ENCODE measurements at regions not wholly inside any gene's neighbourhood (a gene's known extent, or its start where the extent isn't known, plus 50 kb on each side); places are given as distances from the start of the nearest gene placed in this dataset.

DNA sequence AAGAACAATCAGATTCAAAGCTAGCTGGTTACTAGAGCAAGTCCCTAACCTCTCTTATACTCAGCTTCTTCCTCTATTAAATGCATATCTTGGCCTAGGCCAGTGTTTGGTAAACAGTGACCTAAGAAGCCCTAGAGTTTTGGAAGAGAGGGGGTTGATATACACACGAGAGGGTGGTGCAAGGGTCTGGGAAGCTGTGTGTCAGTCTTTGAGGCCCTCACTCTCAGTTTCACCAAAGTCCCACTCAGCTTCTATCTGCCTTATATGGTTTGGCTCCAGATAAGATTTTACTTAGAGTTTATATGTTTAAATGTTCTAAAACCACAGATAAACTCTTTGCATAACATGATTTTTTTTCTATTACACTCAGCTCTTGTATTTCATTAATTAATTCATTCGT lies 526.1 kb upstream of the BTBD3 start:
- no peak overlapping the region for H3K4me3 ChIP-seq (ENCODE audit: low read length in 2 of 2)
- H3K27me3 ChIP-seq (ENCODE audit: control insufficient read depth in 2 of 2, insufficient read depth in 2 of 2, low read length in 2 of 2), result no peaks in the 10 kb centered on the region
- no peaks in the 10 kb centered on the region for H3K9me3 ChIP-seq (ENCODE audit: control insufficient read depth in 2 of 2, low read length in 2 of 2)
- H3K36me3 ChIP-seq (ENCODE audit: control insufficient read depth in 2 of 2, insufficient read depth in 2 of 2, low read length in 2 of 2), result no peaks in the 10 kb centered on the region
- no peak overlapping the region for H3K9ac ChIP-seq (ENCODE audit: low read depth in 1 of 2, low read length in 2 of 2)
- H3K27ac ChIP-seq (ENCODE audit: low read depth in 2 of 2, low read length in 2 of 2), result no peak overlapping the region
- H3K4me1 ChIP-seq (ENCODE audit: control insufficient read depth in 2 of 2, insufficient read depth in 2 of 2, low read length in 2 of 2), result no peaks in the 10 kb centered on the region

DNA sequence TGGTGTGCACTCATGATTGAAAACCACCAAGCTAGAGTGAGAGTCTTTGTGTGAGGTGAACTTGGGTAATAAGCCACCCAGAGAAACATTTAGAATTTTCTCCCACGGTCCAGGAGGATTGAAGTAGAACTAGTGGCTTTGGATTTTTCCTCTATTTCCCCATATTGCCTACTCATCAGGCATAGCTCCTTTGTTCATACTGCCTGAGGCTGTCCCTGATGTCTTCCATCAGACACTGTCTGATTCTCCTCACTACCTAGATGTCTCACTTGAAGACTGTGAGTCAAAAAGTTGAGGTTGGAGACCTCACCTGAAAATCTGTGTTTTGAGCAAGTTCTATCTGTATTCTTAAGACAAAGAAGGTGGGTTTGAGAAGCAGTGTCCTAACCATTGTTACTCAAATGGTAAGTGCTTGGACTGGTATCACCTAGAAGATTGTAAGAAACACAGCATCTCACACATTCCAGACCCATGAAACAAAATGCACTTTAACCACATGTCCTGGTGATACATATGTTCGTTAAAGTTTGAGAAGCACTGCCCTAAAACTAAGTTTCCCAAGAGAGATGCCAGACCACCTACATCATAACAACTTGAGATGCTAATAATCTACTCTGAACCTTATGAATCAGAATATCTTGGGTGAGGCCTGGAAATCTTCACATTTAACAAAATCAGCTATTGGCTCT lies 523.4 kb upstream of the BTBD3 start:
- Histone ChIP-seq H3K9ac (ENCODE audit: low read depth in 1 of 2, low read length in 2 of 2) (no peak overlapping the region), H3K36me3 (ENCODE audit: control insufficient read depth in 2 of 2, insufficient read depth in 2 of 2, low read length in 2 of 2) (no peaks in the 10 kb centered on the region), H3K9me3 (ENCODE audit: control insufficient read depth in 2 of 2, low read length in 2 of 2) (no peaks in the 10 kb centered on the region), H3K4me3 (ENCODE audit: low read length in 2 of 2) (no peak overlapping the region), H3K27ac (ENCODE audit: low read depth in 2 of 2, low read length in 2 of 2) (no peak overlapping the region), H3K4me1 (ENCODE audit: control insufficient read depth in 2 of 2, insufficient read depth in 2 of 2, low read length in 2 of 2) (no peaks in the 10 kb centered on the region), H3K27me3 (ENCODE audit: control insufficient read depth in 2 of 2, insufficient read depth in 2 of 2, low read length in 2 of 2) (no peaks in the 10 kb centered on the region)

GRCh38 chr20:11395581-11395980 lies 522.1 kb upstream of the BTBD3 start:
- Histone ChIP-seq H3K36me3 (ENCODE audit: control insufficient read depth in 2 of 2, insufficient read depth in 2 of 2, low read length in 2 of 2) (no peaks in the 10 kb centered on the region), H3K9ac (ENCODE audit: low read depth in 1 of 2, low read length in 2 of 2) (no peak overlapping the region), H3K4me3 (ENCODE audit: low read length in 2 of 2) (no peak overlapping the region), H3K9me3 (ENCODE audit: control insufficient read depth in 2 of 2, low read length in 2 of 2) (no peaks in the 10 kb centered on the region), H3K27me3 (ENCODE audit: control insufficient read depth in 2 of 2, insufficient read depth in 2 of 2, low read length in 2 of 2) (no peaks in the 10 kb centered on the region), H3K4me1 (ENCODE audit: control insufficient read depth in 2 of 2, insufficient read depth in 2 of 2, low read length in 2 of 2) (no peaks in the 10 kb centered on the region), H3K27ac (ENCODE audit: low read depth in 2 of 2, low read length in 2 of 2) (no peak overlapping the region)

DNA sequence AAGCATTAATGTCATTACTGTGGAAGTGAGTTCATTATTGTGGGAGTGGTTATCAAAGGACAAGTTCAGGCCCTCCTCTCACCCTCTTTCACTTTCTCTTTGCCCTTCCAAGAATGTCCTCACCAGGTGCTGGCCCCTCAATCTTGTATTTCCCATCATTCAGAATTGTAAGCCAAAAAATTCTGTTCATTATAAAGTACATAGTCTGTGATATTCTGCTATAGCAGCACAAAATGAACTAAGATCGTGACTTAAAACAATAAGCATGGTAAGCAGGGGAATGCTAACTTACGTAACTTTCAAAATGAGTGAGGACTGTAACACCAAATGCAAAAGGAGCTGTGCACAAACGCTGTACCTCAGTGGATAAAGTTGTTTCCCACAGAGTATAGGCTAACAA lies 515.7 kb upstream of the BTBD3 start:
- Histone ChIP-seq H3K27me3 (ENCODE audit: control insufficient read depth in 2 of 2, insufficient read depth in 2 of 2, low read length in 2 of 2) (no peaks in the 10 kb centered on the region), H3K4me1 (ENCODE audit: control insufficient read depth in 2 of 2, insufficient read depth in 2 of 2, low read length in 2 of 2) (no peaks in the 10 kb centered on the region), H3K36me3 (ENCODE audit: control insufficient read depth in 2 of 2, insufficient read depth in 2 of 2, low read length in 2 of 2) (no peaks in the 10 kb centered on the region), H3K4me3 (ENCODE audit: low read length in 2 of 2) (no peak overlapping the region), H3K27ac (ENCODE audit: low read depth in 2 of 2, low read length in 2 of 2) (no peak overlapping the region), H3K9ac (ENCODE audit: low read depth in 1 of 2, low read length in 2 of 2) (no peak overlapping the region), H3K9me3 (ENCODE audit: control insufficient read depth in 2 of 2, low read length in 2 of 2) (no peaks in the 10 kb centered on the region)

- Histone ChIP-seq H3K27ac (ENCODE audit: low read depth in 2 of 2, low read length in 2 of 2) (no peak overlapping the region), H3K36me3 (ENCODE audit: control insufficient read depth in 2 of 2, insufficient read depth in 2 of 2, low read length in 2 of 2) (no peaks in the 10 kb centered on the region), H3K27me3 (ENCODE audit: control insufficient read depth in 2 of 2, insufficient read depth in 2 of 2, low read length in 2 of 2) (no peaks in the 10 kb centered on the region), H3K4me1 (ENCODE audit: control insufficient read depth in 2 of 2, insufficient read depth in 2 of 2, low read length in 2 of 2) (no peaks in the 10 kb centered on the region), H3K9ac (ENCODE audit: low read depth in 1 of 2, low read length in 2 of 2) (no peak overlapping the region), H3K9me3 (ENCODE audit: control insufficient read depth in 2 of 2, low read length in 2 of 2) (no peaks in the 10 kb centered on the region), H3K4me3 (ENCODE audit: low read length in 2 of 2) (no peak overlapping the region)
These were observed 514.0 kb upstream of the BTBD3 start for GRCh38 chr20:11403711-11404110.

DNA sequence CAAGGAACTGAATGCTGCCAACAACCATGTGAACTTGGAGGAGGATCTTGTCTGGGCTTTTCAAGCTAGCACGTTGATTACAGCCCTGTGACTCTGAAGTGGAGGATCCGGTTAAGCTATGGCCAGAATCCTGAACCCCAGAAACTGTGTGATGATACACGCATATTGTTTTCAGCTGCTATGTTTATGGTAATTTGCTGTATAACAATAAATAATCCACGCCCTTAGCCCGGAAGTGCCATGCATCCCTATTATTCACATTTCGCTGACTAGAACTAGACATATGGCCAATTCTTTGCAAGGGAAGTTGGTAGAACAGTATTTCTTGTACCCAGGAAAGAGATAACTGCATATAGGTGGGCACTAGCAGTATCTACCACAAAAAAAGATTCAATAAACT lies 510.8 kb upstream of the BTBD3 start:
- no peaks in the 10 kb centered on the region for H3K4me1 ChIP-seq (ENCODE audit: control insufficient read depth in 2 of 2, insufficient read depth in 2 of 2, low read length in 2 of 2)

GRCh38 chr20:11409561-11409960 lies 508.1 kb upstream of the BTBD3 start:
- no peaks in the 10 kb centered on the region for H3K4me1 ChIP-seq (ENCODE audit: control insufficient read depth in 2 of 2, insufficient read depth in 2 of 2, low read length in 2 of 2)
- H3K27ac ChIP-seq (ENCODE audit: low read depth in 2 of 2, low read length in 2 of 2), result no peak overlapping the region

More for the DNA sequence above, 510.8 kb upstream of the BTBD3 start:
- no peak overlapping the region for H3K4me3 ChIP-seq (ENCODE audit: low read length in 2 of 2)
- no peaks in the 10 kb centered on the region for H3K36me3 ChIP-seq (ENCODE audit: control insufficient read depth in 2 of 2, insufficient read depth in 2 of 2, low read length in 2 of 2)
- no peaks in the 10 kb centered on the region for H3K27me3 ChIP-seq (ENCODE audit: control insufficient read depth in 2 of 2, insufficient read depth in 2 of 2, low read length in 2 of 2)
- H3K9ac ChIP-seq (ENCODE audit: low read depth in 1 of 2, low read length in 2 of 2), result no peak overlapping the region
- H3K9me3 ChIP-seq (ENCODE audit: control insufficient read depth in 2 of 2, low read length in 2 of 2), result no peaks in the 10 kb centered on the region
- no peak overlapping the region for H3K27ac ChIP-seq (ENCODE audit: low read depth in 2 of 2, low read length in 2 of 2)

GRCh38 chr20:11411765-11412164 lies 505.9 kb upstream of the BTBD3 start:
- no peaks in the 10 kb centered on the region for H3K4me1 ChIP-seq (ENCODE audit: control insufficient read depth in 2 of 2, insufficient read depth in 2 of 2, low read length in 2 of 2)
- H3K27me3 ChIP-seq (ENCODE audit: control insufficient read depth in 2 of 2, insufficient read depth in 2 of 2, low read length in 2 of 2), result no peaks in the 10 kb centered on the region
- no peak overlapping the region for H3K27ac ChIP-seq (ENCODE audit: low read depth in 2 of 2, low read length in 2 of 2)
- H3K9me3 ChIP-seq (ENCODE audit: control insufficient read depth in 2 of 2, low read length in 2 of 2), result peaks cover 0 to 2% of the 10 kb centered on the region in 2 donors
- no peak overlapping the region for H3K9ac ChIP-seq (ENCODE audit: low read depth in 1 of 2, low read length in 2 of 2)
- H3K4me3 ChIP-seq (ENCODE audit: low read length in 2 of 2), result no peak overlapping the region
- H3K36me3 ChIP-seq (ENCODE audit: control insufficient read depth in 2 of 2, insufficient read depth in 2 of 2, low read length in 2 of 2), result no peaks in the 10 kb centered on the region

More at GRCh38 chr20:11409561-11409960, 508.1 kb upstream of the BTBD3 start:
- Histone ChIP-seq H3K4me3 (ENCODE audit: low read length in 2 of 2) (no peak overlapping the region), H3K9ac (ENCODE audit: low read depth in 1 of 2, low read length in 2 of 2) (no peak overlapping the region), H3K27me3 (ENCODE audit: control insufficient read depth in 2 of 2, insufficient read depth in 2 of 2, low read length in 2 of 2) (no peaks in the 10 kb centered on the region), H3K9me3 (ENCODE audit: control insufficient read depth in 2 of 2, low read length in 2 of 2) (peaks cover 0 to 2% of the 10 kb centered on the region in 2 donors), H3K36me3 (ENCODE audit: control insufficient read depth in 2 of 2, insufficient read depth in 2 of 2, low read length in 2 of 2) (no peaks in the 10 kb centered on the region)

- no peaks in the 10 kb centered on the region for H3K36me3 ChIP-seq (ENCODE audit: control insufficient read depth in 2 of 2, insufficient read depth in 2 of 2, low read length in 2 of 2)
- H3K27me3 ChIP-seq (ENCODE audit: control insufficient read depth in 2 of 2, insufficient read depth in 2 of 2, low read length in 2 of 2), result no peaks in the 10 kb centered on the region
- no peaks in the 10 kb centered on the region for H3K9me3 ChIP-seq (ENCODE audit: control insufficient read depth in 2 of 2, low read length in 2 of 2)
- H3K9ac ChIP-seq (ENCODE audit: low read depth in 1 of 2, low read length in 2 of 2), result no peak overlapping the region
- H3K27ac ChIP-seq (ENCODE audit: low read depth in 2 of 2, low read length in 2 of 2), result no peak overlapping the region
- no peaks in the 10 kb centered on the region for H3K4me1 ChIP-seq (ENCODE audit: control insufficient read depth in 2 of 2, insufficient read depth in 2 of 2, low read length in 2 of 2)
- no peak overlapping the region for H3K4me3 ChIP-seq (ENCODE audit: low read length in 2 of 2)
These were observed 490.7 kb upstream of the BTBD3 start for GRCh38 chr20:11426948-11427347.

GRCh38 chr20:11429168-11429567 lies 488.5 kb upstream of the BTBD3 start:
- Histone ChIP-seq H3K9ac (ENCODE audit: low read depth in 1 of 2, low read length in 2 of 2) (no peak overlapping the region), H3K36me3 (ENCODE audit: control insufficient read depth in 2 of 2, insufficient read depth in 2 of 2, low read length in 2 of 2) (no peaks in the 10 kb centered on the region), H3K4me3 (ENCODE audit: low read length in 2 of 2) (no peak overlapping the region), H3K9me3 (ENCODE audit: control insufficient read depth in 2 of 2, low read length in 2 of 2) (no peaks in the 10 kb centered on the region), H3K27me3 (ENCODE audit: control insufficient read depth in 2 of 2, insufficient read depth in 2 of 2, low read length in 2 of 2) (no peaks in the 10 kb centered on the region), H3K27ac (ENCODE audit: low read depth in 2 of 2, low read length in 2 of 2) (no peak overlapping the region), H3K4me1 (ENCODE audit: control insufficient read depth in 2 of 2, insufficient read depth in 2 of 2, low read length in 2 of 2) (no peaks in the 10 kb centered on the region)
